GM21526 (cell line): ENCODE measurements at regions not wholly inside any gene's neighbourhood (a gene's known extent, or its start where the extent isn't known, plus 50 kb on each side); places are given as distances from the start of the nearest gene placed in this dataset.
A peak's percentile ranks its signal among the peaks of the same experiment; 100 is the strongest.

Experiments used
- ATAC-seq: cut with Tn5 transposase; IDR thresholded peaks from one replicate; pipeline ENCODE4 v1.9.1; 2021; ENCODE audit warnings: moderate library complexity; ENCODE audit not compliant: unreplicated experiment, low FRiP score

DNA sequence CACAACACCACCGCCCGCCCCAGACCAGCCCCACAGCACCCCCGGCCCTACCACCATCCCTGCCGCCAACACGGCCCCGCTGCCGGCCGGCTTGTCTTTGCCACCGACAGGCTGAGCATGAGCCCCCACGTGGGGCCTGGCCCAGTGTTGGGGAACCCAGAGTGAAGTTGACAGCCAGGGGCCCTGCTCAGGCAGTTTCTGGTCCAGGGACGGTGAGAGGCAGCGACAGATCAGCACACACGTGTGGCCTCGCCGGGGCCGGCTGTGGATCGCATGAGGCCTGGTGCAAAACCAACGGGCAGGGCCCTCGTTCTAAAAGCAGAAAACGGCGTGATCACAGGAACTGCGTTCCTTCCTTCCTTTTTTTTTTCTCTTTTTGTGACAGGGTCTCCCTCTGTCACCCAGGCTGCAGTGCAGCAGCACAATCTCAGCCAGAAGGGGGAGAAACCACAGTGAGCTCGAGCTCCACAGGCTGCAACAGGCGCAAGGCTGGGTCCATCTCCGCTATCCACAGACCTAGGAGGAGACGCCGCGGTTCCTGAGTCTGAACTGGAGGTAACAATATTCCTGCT, 50.5 kb upstream of the FBRSL1 start:
- ATAC-seq = no peak

DNA sequence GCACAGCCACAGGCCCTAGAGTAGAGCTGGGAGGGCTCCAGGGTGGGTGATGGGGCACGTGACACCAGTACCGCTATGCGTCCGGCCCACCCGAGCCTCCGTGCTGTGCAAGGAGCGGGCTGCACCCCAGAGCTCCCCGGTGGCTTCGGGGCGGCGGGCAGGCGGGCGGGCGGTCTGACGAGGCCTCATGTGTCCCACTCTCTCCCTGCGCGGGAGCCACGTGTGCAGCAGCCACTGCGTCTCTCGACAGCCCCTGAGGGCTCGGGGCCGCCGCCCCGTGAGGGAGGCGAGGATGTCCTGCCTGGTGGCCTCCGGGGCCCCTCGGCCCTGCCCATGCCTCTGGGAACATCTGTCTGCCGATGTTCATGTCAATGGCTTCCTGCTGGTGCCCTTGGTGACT, 51.2 kb upstream of the FBRSL1 start:
- ATAC-seq = no peak

DNA sequence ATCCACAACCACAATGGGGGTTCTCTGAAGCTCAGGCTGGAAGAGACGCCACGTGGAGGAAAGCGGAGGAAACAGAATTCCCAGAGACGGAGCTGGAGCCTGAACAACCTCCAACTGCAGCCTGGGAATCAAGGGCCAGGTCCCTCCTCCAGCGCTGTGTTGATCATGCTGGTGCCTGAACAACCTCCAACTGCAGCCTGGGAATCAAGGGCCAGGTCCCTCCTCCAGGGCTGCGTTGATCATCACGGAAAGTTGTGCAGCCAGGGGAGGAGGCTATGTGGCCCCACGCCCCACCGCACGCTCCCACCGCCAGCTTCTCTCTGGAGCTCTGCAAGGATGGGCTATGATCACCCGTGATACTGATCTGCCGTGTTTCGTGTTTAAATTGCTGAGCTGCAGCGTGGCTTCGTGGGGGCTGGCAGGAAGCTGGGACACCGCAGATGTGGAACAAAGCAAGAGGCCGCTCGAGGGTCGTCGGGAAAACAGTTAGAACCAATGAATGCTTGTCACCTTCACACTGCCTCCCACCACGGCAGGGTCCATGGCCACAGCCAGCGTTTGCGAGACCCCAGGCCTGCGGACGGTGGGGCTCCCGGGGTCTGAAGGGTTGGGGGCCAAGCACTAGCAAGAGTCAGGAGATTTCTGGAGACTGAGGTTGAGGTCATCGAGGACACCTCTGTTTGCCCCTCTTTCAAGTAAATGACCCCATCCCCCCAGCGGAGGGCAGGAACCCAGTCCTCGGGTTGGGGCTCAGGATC, 51.8 kb upstream of the FBRSL1 start:
- ATAC-seq = no peak

DNA sequence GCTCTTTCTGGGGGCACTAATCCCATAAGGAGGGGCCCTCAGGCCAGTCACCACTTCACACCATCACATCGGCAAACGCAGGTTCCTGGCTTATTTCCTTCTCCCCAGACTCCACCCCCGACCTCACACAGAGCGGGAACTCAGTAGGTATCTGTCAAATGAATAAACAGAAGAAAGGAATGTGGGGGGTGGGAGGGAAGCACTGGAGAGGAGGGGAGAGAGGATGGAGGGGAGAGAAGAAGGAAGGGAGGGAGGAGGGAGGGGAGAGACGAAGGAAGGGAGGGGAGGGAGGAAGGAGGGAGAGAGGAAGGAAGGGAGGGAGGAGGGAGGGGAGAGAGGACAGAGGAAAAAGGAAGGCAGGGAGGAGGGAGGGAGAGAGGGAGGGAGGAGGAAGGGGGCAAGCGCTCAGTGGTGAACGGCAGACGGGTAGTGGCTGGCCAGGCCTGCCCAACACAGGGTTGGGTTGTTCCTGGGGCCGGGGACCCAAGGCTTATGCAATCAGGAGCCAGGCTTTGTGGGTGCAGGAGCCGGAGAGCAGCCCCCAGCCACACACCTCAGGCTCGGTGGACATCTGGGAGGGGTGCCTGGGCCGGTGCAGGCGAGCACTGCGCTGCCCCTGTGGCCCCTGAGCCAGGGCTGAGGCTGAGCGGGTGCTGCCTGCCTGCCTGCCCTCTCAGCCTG, 52.6 kb upstream of the FBRSL1 start:
- no peak for ATAC-seq

- ATAC-seq = no peak
Observed at GRCh38 chr12:132436791-132437251, 53.1 kb upstream of the FBRSL1 start.

DNA sequence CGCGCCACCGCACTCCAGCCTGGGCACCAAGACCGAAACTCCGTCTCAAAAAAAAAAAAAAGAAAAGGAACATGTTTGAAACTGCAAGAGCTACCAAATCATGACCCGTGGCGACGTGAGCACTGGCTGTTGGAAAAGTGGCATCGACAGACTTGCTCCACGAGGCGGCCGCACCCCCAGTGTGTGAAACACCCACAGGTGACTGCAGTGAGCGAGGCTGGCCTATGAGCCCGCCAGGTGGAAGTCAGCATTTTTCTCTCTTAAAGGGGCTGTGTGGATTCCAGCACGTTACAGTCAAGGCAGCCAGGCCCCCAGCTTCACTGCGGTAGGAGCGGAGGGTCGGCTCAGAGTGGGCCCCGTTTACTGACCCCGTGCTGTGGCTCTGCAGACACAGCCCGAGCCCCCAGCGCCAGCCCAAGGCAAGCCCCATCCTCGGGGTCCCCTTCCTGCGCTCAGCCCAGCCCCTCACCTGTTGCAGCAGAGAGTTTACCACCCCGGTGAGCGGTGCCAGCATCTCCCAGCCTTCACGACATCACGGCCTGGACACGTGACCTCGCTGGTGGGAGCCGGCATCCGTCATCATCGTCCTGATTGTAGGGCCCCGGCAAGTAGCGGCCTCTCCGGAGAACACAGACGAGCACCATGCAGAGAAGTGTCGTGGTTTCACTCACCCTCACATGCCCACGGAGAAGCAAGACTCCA, 54.3 kb upstream of the FBRSL1 start:
- no peak for ATAC-seq

- no peak for ATAC-seq
Observed at GRCh38 chr12:132433641-132434395, 56.1 kb upstream of the FBRSL1 start.

DNA sequence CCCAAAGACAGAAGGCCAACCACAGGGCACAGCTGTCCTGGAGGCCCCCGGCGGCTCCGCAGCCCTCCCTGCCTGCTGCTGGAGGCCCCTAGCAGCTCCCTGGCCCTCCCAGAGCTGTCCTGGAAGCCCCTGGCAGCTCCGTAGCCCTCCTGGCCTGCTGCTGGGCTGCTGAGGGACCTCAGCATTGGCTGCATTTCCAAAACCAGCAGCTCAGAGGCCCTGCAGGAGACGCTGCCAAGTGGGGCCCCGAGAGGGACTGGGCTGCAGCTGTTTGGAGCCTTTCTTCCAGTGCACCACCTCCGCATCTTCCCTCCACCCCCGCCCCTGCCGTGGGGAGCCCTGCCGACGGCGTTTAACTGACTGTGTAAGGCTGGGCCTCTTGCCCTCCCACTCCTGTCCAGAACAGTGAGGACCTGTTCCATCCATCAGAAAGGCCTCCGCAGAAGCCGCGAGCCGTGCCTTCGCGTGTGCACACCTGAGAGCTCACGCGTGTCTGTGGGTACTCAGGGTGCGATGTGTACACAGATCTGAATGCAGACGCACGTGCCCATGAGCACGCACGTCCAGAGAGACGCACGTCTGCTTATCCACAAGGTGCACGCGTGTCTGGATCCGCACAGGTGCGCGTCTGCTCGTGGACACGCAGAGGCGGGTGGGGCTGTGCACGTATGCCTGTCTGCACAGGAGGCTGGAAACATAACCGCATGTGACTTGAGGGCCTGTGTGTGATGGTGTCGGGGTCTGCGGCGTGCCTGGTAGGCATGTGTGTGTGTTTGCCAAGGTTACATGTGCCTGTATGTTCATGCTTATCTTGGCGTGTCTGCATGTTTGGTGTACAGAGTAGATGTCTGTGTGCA, 57.0 kb upstream of the FBRSL1 start:
- no peak for ATAC-seq

GRCh38 chr12:132432126-132432705, 57.7 kb upstream of the FBRSL1 start:
- ATAC-seq = no peak

DNA sequence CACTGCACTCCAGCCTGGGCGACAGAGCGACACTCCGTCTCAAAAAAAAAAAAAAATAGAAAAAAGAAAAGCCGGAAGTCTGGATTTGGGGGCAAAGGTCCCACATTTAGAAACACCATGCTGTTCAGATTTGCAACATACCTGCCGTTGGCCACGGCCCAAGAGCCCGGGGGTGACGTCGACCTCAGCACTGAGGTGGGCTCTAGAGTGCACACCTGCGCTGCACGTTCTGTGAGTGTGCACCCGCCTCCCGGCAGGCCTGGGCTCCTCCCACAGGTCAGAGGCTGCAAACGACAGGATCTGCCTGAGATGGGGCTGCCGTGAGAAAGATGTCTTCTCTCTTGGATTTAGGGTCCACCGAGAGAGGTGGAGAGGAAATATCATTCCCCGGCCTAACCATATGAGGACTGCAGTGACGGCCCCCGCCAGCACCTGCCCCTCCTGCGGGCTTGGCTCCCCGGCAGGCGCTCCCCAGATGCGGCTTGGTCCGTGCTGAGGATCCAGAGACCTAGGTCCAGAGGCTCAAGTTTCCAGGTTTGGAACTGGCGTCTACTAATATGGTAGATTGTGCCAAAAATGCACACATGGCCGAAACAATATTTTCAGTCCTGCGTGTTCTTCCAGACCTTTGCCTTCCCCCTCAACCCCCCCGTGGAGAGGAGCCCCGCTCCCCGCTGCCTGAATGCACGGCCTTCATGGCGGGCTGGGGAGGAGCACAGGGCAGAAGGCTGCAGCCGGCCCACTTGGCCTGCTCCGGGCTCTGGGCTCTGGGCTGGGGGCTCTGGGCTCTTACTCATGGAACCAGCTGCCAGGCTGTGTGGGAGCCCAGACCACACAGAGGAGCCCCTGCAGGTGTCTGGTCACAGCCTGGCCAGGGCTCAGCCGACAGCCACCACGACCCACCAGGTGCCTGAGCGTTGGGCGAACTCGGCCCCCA, 58.8 kb upstream of the FBRSL1 start:
- ATAC-seq = no peak

DNA sequence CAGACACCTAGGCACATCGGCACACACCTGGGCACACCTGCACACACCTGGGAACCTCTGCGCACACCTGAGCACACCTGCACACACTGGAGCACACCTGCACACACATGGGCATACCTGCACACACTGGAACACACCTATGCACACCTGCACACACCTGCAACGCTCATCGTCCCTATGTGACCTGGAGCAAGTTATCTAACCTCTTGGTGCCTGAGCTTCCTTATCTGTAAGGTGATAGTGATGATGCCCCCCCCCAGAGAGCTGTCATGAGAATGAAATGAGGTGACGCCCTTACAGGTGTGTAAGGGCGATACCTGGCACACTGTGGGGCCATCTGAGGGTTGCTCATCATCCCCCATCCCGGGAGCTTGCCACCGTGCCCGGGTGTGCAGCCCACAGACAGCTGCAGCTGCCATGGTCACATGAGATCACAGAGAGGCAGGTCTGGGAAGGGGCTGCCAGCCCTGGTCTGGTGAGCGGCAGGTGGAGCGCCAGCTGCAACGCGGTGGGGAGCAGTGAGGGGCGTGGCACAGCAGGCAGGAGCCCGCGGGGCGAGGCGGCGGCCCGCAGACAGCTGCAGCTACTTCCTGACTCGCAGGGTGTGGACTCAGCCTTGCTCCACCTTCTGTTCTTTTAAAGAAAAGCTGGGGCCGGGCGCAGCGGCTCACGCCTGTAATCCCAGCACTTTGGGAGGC, 59.9 kb upstream of the FBRSL1 start:
- ATAC-seq = peak; percentile 69

DNA sequence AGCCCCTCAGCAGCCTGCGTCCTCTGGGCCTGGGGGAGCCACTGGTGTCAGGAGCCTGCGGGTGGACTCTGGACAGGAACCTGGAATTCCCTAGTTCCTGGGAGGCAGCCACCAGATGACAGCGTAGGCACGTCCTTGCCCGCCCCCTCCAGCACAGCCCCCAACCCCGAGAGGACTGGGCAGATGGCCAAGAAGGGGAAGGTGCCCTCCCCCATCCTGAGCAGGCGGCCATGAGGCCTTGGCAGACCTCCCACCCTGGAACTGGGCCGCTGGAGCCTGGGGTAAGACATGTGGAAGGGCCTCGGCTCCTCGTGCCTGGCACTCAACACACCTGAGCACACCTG, 60.4 kb upstream of the FBRSL1 start:
- no peak for ATAC-seq

DNA sequence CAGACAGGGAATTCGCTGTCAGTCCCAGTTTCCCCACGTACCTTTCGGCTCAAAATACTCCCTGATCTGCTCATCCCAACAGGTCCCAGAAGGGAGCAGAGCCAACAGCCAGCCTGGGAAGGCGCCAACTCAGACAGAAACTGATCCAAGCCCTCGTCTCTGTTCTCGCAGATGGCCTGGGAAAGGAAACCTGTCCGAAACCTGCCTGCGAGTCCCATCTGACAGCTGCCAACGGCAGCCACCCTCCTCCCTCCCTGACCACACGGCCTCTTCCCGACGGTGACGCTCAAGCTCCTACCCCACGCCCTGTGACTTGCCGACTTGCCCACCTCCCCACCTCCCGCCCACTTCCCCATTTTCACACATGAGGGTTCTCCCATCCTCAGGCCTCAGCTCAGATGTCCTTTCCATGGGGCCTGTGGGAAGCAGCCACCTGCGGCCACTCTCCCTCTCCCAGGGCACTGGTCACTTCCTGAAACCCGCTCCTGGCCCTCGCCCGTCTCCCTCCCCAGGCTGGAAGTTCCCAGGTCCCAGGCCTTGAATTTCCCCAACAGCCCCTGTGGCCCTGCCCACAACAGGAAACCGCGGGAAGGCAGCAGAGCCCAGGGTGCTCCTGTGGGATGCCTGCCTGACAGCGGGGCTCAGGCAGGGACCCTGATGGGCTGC, 60.9 kb upstream of the FBRSL1 start:
- ATAC-seq = no peak

GRCh38 chr12:132427999-132428935, 61.7 kb upstream of the FBRSL1 start:
- no peak for ATAC-seq

- ATAC-seq = no peak
Observed at GRCh38 chr12:132427174-132427768, 62.7 kb upstream of the FBRSL1 start.
